ENCODE measurements at regions not wholly inside any gene's neighbourhood (a gene's known extent, or its start where the extent isn't known, plus 50 kb on each side); places are given as distances from the start of the nearest gene placed in this dataset.

GRCh38 chr6:14283600-14284235 lies 166.1 kb downstream of the CD83 start:
- H4K20me1 ChIP-seq (ENCODE audit: insufficient read depth): no peaks in the 10 kb centered on the region
- no peaks in the 10 kb centered on the region for H3K79me2 ChIP-seq (ENCODE audit: insufficient read depth, low read length)
- H3K9ac ChIP-seq (ENCODE audit: low read length): no peak overlapping the region
- H3K36me3 ChIP-seq (ENCODE audit: control insufficient read depth in 1 of 2, insufficient read depth in 2 of 2, low read length in 2 of 2): no peaks in the 10 kb centered on the region
- intact Hi-C loops (cut with micrococcal nuclease): no loop called here
- BruUV-seq (replicated peaks): no TSS peak
- H3K4me2 ChIP-seq (ENCODE audit: low read length): no peak overlapping the region
- H3K9me2 ChIP-seq (ENCODE audit: insufficient read depth): no peaks in the 10 kb centered on the region
- ChIA-PET CTCF (no interaction called here), POLR2A (no interaction called here), RAD21 (ENCODE audit: low non-redundant PET in 1 of 2, low total read pairs in 2 of 2, uncharacterized antibody in 2 of 2, unreplicated experiment in 2 of 2) (no interaction called here)
- H3K27ac ChIP-seq (ENCODE audit: low read depth, low read length): no peak overlapping the region
- no peaks in the 10 kb centered on the region for H3K27me3 ChIP-seq (ENCODE audit: insufficient read depth, low read length)
- DNase-seq (ENCODE audit: low read depth, low spot score) (no peak), ATAC-seq (no peak)
- H2AFZ ChIP-seq (ENCODE audit: low read depth, low read length, poor library complexity, severe bottlenecking): no peak overlapping the region
- H3K9me3 ChIP-seq (ENCODE audit: control insufficient read depth in 1 of 2, insufficient read depth in 1 of 2, low read depth in 1 of 2, low read length in 2 of 2): peaks cover 0 to 8% of the 10 kb centered on the region in 2 experiments; a peak in 1 of 4 replicates
- H3K4me3 ChIP-seq (replicated peaks in 1 of 2; ENCODE audit: low read depth in 1 of 2, low read length in 2 of 2): no peak overlapping the region
- H3K4me1 ChIP-seq (ENCODE audit: control insufficient read depth in 1 of 2, insufficient read depth in 2 of 2, low read length in 2 of 2): peaks cover 13 to 31% of the 10 kb centered on the region in 2 experiments
- TF ChIP-seq CBX3 (IDR thresholded peaks at IDR 0.05; ENCODE audit: low read depth) (no peak), CEBPB (IDR thresholded peaks at IDR 0.05; ENCODE audit: low read depth) (peak; percentile 71; the same call in 1 of the 2 replicates), EGR1 (IDR thresholded peaks at IDR 0.05; ENCODE audit: low read depth) (no peak), EZH2phosphoT487 (IDR thresholded peaks at IDR 0.05; ENCODE audit: borderline replicate concordance) (no peak), ELF1 (IDR thresholded peaks at IDR 0.05; ENCODE audit: borderline replicate concordance, low read depth) (no peak), ZFX (IDR thresholded peaks at IDR 0.05) (no peak), CTCF (IDR thresholded peaks at IDR 0.05 in 2 of 3, conservative IDR thresholded peaks at IDR 0.05 in 1 of 3; ENCODE audit: borderline replicate concordance in 1 of 3, insufficient read depth in 1 of 3, low read depth in 2 of 3, low read length in 2 of 3) (peak; percentile 15 to 31 (median 25); a peak in 3 of 6 replicates), RAD21 (IDR thresholded peaks at IDR 0.05; ENCODE audit: low read depth) (peak; percentile 27; the same call in 1 of the 2 replicates), YY1 (IDR thresholded peaks at IDR 0.05; ENCODE audit: extremely low read depth, insufficient replicate concordance, low read depth, low read length) (no peak), SP1 (IDR thresholded peaks at IDR 0.05; ENCODE audit: low read depth) (no peak)

All from HCT116 (cell line).